ENCODE measurements at regions not wholly inside any gene's neighbourhood (a gene's known extent, or its start where the extent isn't known, plus 50 kb on each side); places are given as distances from the start of the nearest gene placed in this dataset.

GRCh38 chr16:65958086-65958485, 408.4 kb upstream of the CDH5 start:
- Mint-ChIP-seq H3K27me3 (no peaks in the 10 kb centered on the region), H3K9me3 (no peaks in the 10 kb centered on the region), H3K4me3 (no peak overlapping the region), H3K27ac (no peak overlapping the region), H3K36me3 (no peaks in the 10 kb centered on the region), H3K4me1 (no peaks in the 10 kb centered on the region)
- CTCF ChIA-PET = no interaction called here
- no peak for DNase-seq

GRCh38 chr16:65956100-65956499, 410.4 kb upstream of the CDH5 start:
- Mint-ChIP-seq H3K4me3 (no peak overlapping the region), H3K36me3 (no peaks in the 10 kb centered on the region), H3K27ac (no peak overlapping the region), H3K4me1 (no peaks in the 10 kb centered on the region), H3K9me3 (no peaks in the 10 kb centered on the region), H3K27me3 (no peaks in the 10 kb centered on the region)
- CTCF ChIA-PET = no interaction called here
- no peak for DNase-seq

- H3K27ac Mint-ChIP-seq = no peak overlapping the region
- no peak for DNase-seq
- CTCF ChIA-PET = no interaction called here
Measured at GRCh38 chr16:65954446-65954845, 412.0 kb upstream of the CDH5 start.

GRCh38 chr16:65950211-65950610, 416.3 kb upstream of the CDH5 start:
- no peaks in the 10 kb centered on the region for H3K4me1 Mint-ChIP-seq
- no peak overlapping the region for H3K27ac Mint-ChIP-seq
- DNase-seq = no peak
- H3K27me3 Mint-ChIP-seq = no peaks in the 10 kb centered on the region
- no peaks in the 10 kb centered on the region for H3K36me3 Mint-ChIP-seq
- peaks cover 1% of the 10 kb centered on the region for H3K9me3 Mint-ChIP-seq
- CTCF ChIA-PET = no interaction called here
- no peak overlapping the region for H3K4me3 Mint-ChIP-seq

More at GRCh38 chr16:65954446-65954845, 412.0 kb upstream of the CDH5 start:
- no peaks in the 10 kb centered on the region for H3K9me3 Mint-ChIP-seq
- H3K4me1 Mint-ChIP-seq = no peaks in the 10 kb centered on the region
- H3K36me3 Mint-ChIP-seq = no peaks in the 10 kb centered on the region
- H3K27me3 Mint-ChIP-seq = no peaks in the 10 kb centered on the region
- no peak overlapping the region for H3K4me3 Mint-ChIP-seq

- Mint-ChIP-seq H3K36me3 (no peaks in the 10 kb centered on the region), H3K9me3 (peaks cover 1% of the 10 kb centered on the region), H3K4me1 (no peaks in the 10 kb centered on the region), H3K27ac (no peak overlapping the region), H3K27me3 (no peaks in the 10 kb centered on the region), H3K4me3 (no peak overlapping the region)
- CTCF ChIA-PET = no interaction called here
- no peak for DNase-seq
Measured at GRCh38 chr16:65948361-65948760, 418.1 kb upstream of the CDH5 start.

GRCh38 chr16:65947951-65948350, 418.5 kb upstream of the CDH5 start:
- no peak for DNase-seq
- no peaks in the 10 kb centered on the region for H3K4me1 Mint-ChIP-seq
- peaks cover 1% of the 10 kb centered on the region for H3K9me3 Mint-ChIP-seq
- H3K36me3 Mint-ChIP-seq = no peaks in the 10 kb centered on the region
- H3K4me3 Mint-ChIP-seq = no peak overlapping the region
- no peaks in the 10 kb centered on the region for H3K27me3 Mint-ChIP-seq
- CTCF ChIA-PET = no interaction called here
- no peak overlapping the region for H3K27ac Mint-ChIP-seq

GRCh38 chr16:65945493-65945892, 421.0 kb upstream of the CDH5 start:
- H3K27me3 Mint-ChIP-seq = no peaks in the 10 kb centered on the region
- DNase-seq = no peak
- no peaks in the 10 kb centered on the region for H3K36me3 Mint-ChIP-seq
- no peak overlapping the region for H3K27ac Mint-ChIP-seq
- no peak overlapping the region for H3K4me3 Mint-ChIP-seq
- CTCF ChIA-PET = no interaction called here
- H3K9me3 Mint-ChIP-seq = peaks cover 3% of the 10 kb centered on the region
- no peaks in the 10 kb centered on the region for H3K4me1 Mint-ChIP-seq

- DNase-seq = no peak
- no peak overlapping the region for H3K27ac Mint-ChIP-seq
- H3K27me3 Mint-ChIP-seq = no peaks in the 10 kb centered on the region
- H3K36me3 Mint-ChIP-seq = no peaks in the 10 kb centered on the region
- CTCF ChIA-PET = no interaction called here
- H3K4me3 Mint-ChIP-seq = no peak overlapping the region
- H3K4me1 Mint-ChIP-seq = no peaks in the 10 kb centered on the region
- peaks cover 3% of the 10 kb centered on the region for H3K9me3 Mint-ChIP-seq
Measured at GRCh38 chr16:65944361-65944760, 422.1 kb upstream of the CDH5 start.

- Mint-ChIP-seq H3K4me1 (no peaks in the 10 kb centered on the region), H3K27ac (no peak overlapping the region)
- no peak for DNase-seq
Measured at GRCh38 chr16:65940711-65941110, 425.8 kb upstream of the CDH5 start.

GRCh38 chr16:65938083-65938482, 428.4 kb upstream of the CDH5 start:
- DNase-seq = no peak
- Mint-ChIP-seq H3K27me3 (no peaks in the 10 kb centered on the region), H3K9me3 (peaks cover 6% of the 10 kb centered on the region), H3K36me3 (no peaks in the 10 kb centered on the region), H3K27ac (no peak overlapping the region), H3K4me1 (no peaks in the 10 kb centered on the region), H3K4me3 (no peak overlapping the region)
- CTCF ChIA-PET = no interaction called here

More at GRCh38 chr16:65940711-65941110, 425.8 kb upstream of the CDH5 start:
- H3K36me3 Mint-ChIP-seq = no peaks in the 10 kb centered on the region
- CTCF ChIA-PET = no interaction called here
- H3K27me3 Mint-ChIP-seq = no peaks in the 10 kb centered on the region
- peaks cover 2% of the 10 kb centered on the region for H3K9me3 Mint-ChIP-seq
- H3K4me3 Mint-ChIP-seq = no peak overlapping the region

GRCh38 chr16:65937455-65937854, 429.0 kb upstream of the CDH5 start:
- CTCF ChIA-PET = no interaction called here
- Mint-ChIP-seq H3K27ac (no peak overlapping the region), H3K27me3 (no peaks in the 10 kb centered on the region), H3K9me3 (peaks cover 12% of the 10 kb centered on the region), H3K4me1 (no peaks in the 10 kb centered on the region), H3K4me3 (no peak overlapping the region), H3K36me3 (no peaks in the 10 kb centered on the region)
- no peak for DNase-seq

GRCh38 chr16:65936096-65936495, 430.4 kb upstream of the CDH5 start:
- CTCF ChIA-PET = no interaction called here
- Mint-ChIP-seq H3K4me1 (no peaks in the 10 kb centered on the region), H3K27ac (no peak overlapping the region), H3K36me3 (no peaks in the 10 kb centered on the region), H3K9me3 (peaks cover 13% of the 10 kb centered on the region), H3K27me3 (no peaks in the 10 kb centered on the region), H3K4me3 (no peak overlapping the region)
- no peak for DNase-seq

GRCh38 chr16:65934443-65934842, 432.0 kb upstream of the CDH5 start:
- DNase-seq = no peak
- no peaks in the 10 kb centered on the region for H3K4me1 Mint-ChIP-seq
- CTCF ChIA-PET = no interaction called here

GRCh38 chr16:65933703-65934102, 432.8 kb upstream of the CDH5 start:
- Mint-ChIP-seq H3K4me1 (no peaks in the 10 kb centered on the region), H3K9me3 (peaks cover 13% of the 10 kb centered on the region), H3K4me3 (no peak overlapping the region), H3K36me3 (no peaks in the 10 kb centered on the region), H3K27me3 (no peaks in the 10 kb centered on the region), H3K27ac (no peak overlapping the region)
- CTCF ChIA-PET = no interaction called here
- DNase-seq = no peak

More at GRCh38 chr16:65934443-65934842, 432.0 kb upstream of the CDH5 start:
- H3K9me3 Mint-ChIP-seq = peaks cover 13% of the 10 kb centered on the region
- H3K4me3 Mint-ChIP-seq = no peak overlapping the region
- no peaks in the 10 kb centered on the region for H3K27me3 Mint-ChIP-seq
- no peaks in the 10 kb centered on the region for H3K36me3 Mint-ChIP-seq
- H3K27ac Mint-ChIP-seq = no peak overlapping the region

GRCh38 chr16:65932350-65933072, 434.0 kb upstream of the CDH5 start:
- Mint-ChIP-seq H3K27me3 (no peaks in the 10 kb centered on the region), H3K9me3 (peaks cover 13% of the 10 kb centered on the region), H3K4me1 (no peaks in the 10 kb centered on the region), H3K27ac (no peak overlapping the region), H3K36me3 (no peaks in the 10 kb centered on the region), H3K4me3 (no peak overlapping the region)
- DNase-seq = no peak
- CTCF ChIA-PET = no interaction called here

- no peak for DNase-seq
- Mint-ChIP-seq H3K27me3 (no peaks in the 10 kb centered on the region), H3K36me3 (no peaks in the 10 kb centered on the region), H3K4me1 (no peaks in the 10 kb centered on the region), H3K27ac (no peak overlapping the region), H3K9me3 (no peaks in the 10 kb centered on the region), H3K4me3 (no peak overlapping the region)
- CTCF ChIA-PET = no interaction called here
Measured at GRCh38 chr16:65922923-65923322, 443.6 kb upstream of the CDH5 start.

Data from activated naive CD4-positive, alpha-beta T cell treated with anti-CD3 and anti-CD28 coated beads, Interleukin-2, amount 10 ng/mL, durations not matched to agents 7 days and 5 days (primary cell).